VCaP (cell line): ENCODE measurements at regions not wholly inside any gene's neighbourhood (a gene's known extent, or its start where the extent isn't known, plus 50 kb on each side); places are given as distances from the start of the nearest gene placed in this dataset.

Experiments
- H3K27ac ChIP-seq: fragments of 450-650 bp; 2 replicates; pipeline ENCODE4 v1.5.1; 2017
- CTCF ChIP-seq: fragments of 450-650 bp; conservative IDR thresholded peaks from 2 replicates; pipeline ENCODE4 v1.5.1; 2017; ENCODE audit warnings: mild to moderate bottlenecking, moderate library complexity

GRCh38 chr6:109225946-109226345 is 130.6 kb downstream of the CEP57L1 start:
- no peak for TF ChIP-seq CTCF
- H3K27ac ChIP-seq: no peak overlapping the region

GRCh38 chr6:109224994-109225393 is 129.7 kb downstream of the CEP57L1 start:
- no peak for TF ChIP-seq CTCF

GRCh38 chr6:109224107-109224875 is 129.0 kb downstream of the CEP57L1 start:
- no peak for TF ChIP-seq CTCF
- no peak overlapping the region for H3K27ac ChIP-seq

More at GRCh38 chr6:109224994-109225393, 129.7 kb downstream of the CEP57L1 start:
- H3K27ac ChIP-seq: no peak overlapping the region

- H3K27ac ChIP-seq: no peak overlapping the region
- TF ChIP-seq CTCF: no peak
Measured at GRCh38 chr6:109222848-109223247, 127.5 kb downstream of the CEP57L1 start.

GRCh38 chr6:109221543-109222195 is 126.4 kb downstream of the CEP57L1 start:
- H3K27ac ChIP-seq: no peak overlapping the region
- TF ChIP-seq CTCF: no peak
